ENCODE measurements at regions not wholly inside any gene's neighbourhood (a gene's known extent, or its start where the extent isn't known, plus 50 kb on each side); places are given as distances from the start of the nearest gene placed in this dataset.

DNA sequence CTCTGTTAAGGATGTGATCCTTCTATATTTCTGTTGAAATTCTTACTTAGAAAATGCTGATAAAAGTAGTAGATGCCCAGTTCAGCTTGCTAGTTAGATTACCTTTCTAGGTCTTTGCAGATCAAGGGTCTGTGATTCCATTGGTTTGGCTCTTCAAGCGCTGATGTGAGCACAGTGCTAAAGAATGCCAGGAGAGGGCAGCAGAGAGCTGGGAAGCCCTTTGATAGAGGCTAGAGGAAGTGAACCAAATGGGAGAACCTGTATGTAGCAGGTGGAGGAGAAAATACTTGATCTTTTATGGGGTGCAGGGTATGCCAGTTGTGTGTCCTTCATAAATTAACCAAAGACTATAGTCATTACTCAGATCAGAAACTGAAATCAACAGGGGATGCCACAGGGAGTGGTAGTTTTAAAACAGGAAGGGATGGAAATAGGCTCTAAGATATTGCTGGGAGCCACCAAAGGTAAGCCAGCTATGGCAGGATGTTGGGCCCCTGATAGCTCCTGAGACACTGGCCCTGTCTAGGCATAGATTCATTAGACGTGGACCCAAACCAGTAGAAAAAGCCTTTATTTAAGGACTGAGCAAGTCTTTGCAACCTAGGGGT lies 677.4 kb downstream of the SQOR start:
- Mint-ChIP-seq H3K36me3 (ENCODE audit: low read depth) (no peaks in the 10 kb centered on the region), H3K27me3 (no peaks in the 10 kb centered on the region), H3K27ac (no peak overlapping the region), H3K9me3 (no peaks in the 10 kb centered on the region), H3K4me1 (no peaks in the 10 kb centered on the region), H3K4me3 (no peak overlapping the region)
- peak; percentile 66 for DNase-seq
- peak; percentile 65 for ATAC-seq

DNA sequence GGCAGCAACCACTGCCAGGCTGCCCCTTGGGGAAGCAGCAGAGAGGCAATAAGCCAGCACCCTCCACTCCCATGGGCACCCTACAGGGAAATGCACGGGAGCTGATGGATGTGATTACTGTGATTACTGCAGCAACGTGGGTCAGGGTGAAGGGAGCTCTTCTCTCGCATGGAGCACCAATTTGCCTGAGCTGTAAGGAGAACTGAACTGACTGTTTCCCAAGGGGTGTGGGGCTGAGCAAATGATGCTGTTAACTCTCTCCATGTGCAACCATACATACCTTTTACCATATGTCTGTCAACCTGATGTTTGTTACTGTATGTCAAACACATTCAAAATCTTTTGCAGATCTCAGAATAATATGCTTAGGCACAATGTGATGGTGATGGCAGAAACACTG lies 680.6 kb downstream of the SQOR start:
- no peaks in the 10 kb centered on the region for H3K9me3 Mint-ChIP-seq
- no peaks in the 10 kb centered on the region for H3K36me3 Mint-ChIP-seq (ENCODE audit: low read depth)
- ATAC-seq (no peak), DNase-seq (no peak)
- H3K4me1 Mint-ChIP-seq, result no peaks in the 10 kb centered on the region
- no peak overlapping the region for H3K27ac Mint-ChIP-seq
- no peaks in the 10 kb centered on the region for H3K27me3 Mint-ChIP-seq
- H3K4me3 Mint-ChIP-seq, result no peak overlapping the region

DNA sequence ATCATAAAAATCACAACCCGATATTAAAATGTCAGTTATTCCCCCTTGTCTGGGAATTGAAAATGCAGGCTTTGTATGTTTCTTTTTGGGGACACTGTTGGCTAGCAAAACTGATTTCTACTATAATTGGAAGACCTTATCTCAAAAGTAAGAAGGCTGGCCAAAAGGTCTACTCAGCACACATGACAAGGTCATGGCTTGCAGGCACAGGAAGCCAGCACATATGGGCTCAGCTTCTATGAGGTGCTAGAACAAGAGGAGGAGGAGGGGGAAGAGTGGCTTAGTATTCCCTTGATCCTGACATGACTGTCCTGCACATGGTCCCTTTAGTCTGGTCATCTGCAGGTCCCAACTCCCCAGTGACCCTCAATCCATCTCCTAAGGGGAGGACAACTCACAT lies 681.2 kb downstream of the SQOR start:
- Mint-ChIP-seq H3K27me3 (no peaks in the 10 kb centered on the region), H3K27ac (no peak overlapping the region)
- no peak for ATAC-seq

DNA sequence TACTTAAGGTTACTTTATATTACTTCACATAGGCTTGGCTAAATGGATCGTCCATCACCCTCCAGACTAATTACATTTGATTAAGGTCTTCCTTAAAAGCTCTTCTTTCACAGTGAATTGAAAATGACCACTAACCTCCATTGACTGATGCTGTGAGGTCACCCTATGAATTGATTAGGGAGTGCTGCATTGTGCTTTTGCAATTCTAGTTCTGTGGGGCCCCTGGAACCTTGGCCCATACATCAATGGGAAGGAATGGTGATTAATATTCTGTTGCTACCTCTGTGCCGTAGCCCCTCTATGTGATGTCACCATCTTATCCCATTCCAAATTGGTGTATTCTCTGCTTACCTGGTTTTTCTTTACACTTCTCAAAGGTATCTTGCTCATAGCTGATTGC lies 682.2 kb downstream of the SQOR start:
- ATAC-seq (no peak), DNase-seq (no peak)
- H3K36me3 Mint-ChIP-seq (ENCODE audit: low read depth), result no peaks in the 10 kb centered on the region
- H3K27ac Mint-ChIP-seq, result no peak overlapping the region
- no peaks in the 10 kb centered on the region for H3K27me3 Mint-ChIP-seq
- no peaks in the 10 kb centered on the region for H3K4me1 Mint-ChIP-seq
- H3K4me3 Mint-ChIP-seq, result no peak overlapping the region
- H3K9me3 Mint-ChIP-seq, result no peaks in the 10 kb centered on the region

More for the DNA sequence above, 681.2 kb downstream of the SQOR start:
- H3K4me3 Mint-ChIP-seq, result no peak overlapping the region
- no peaks in the 10 kb centered on the region for H3K9me3 Mint-ChIP-seq
- H3K4me1 Mint-ChIP-seq, result no peaks in the 10 kb centered on the region
- H3K36me3 Mint-ChIP-seq (ENCODE audit: low read depth), result no peaks in the 10 kb centered on the region
- DNase-seq, result no peak

DNA sequence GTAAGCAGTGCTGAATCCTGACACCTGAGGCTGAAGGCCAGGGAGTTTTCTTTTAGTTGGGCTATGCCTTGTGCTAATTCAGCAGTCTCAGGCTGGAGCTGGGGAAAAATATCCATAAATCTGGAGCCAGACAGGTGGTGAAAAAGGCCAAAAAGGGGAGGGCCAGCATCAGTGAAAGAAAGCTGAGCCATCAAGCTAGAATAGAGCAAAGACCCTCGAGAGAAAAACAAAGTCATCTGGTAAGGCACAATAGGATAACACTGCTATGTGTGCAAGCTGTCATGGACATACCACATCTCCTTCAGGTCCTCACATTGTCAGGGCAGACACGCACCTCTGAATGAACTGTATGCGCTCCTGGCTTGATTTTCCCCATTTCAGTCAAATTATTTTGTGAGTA lies 687.9 kb downstream of the SQOR start:
- no peak overlapping the region for H3K27ac Mint-ChIP-seq
- no peaks in the 10 kb centered on the region for H3K27me3 Mint-ChIP-seq
- H3K4me1 Mint-ChIP-seq, result no peaks in the 10 kb centered on the region
- no peaks in the 10 kb centered on the region for H3K36me3 Mint-ChIP-seq (ENCODE audit: low read depth)
- no peak overlapping the region for H3K4me3 Mint-ChIP-seq
- H3K9me3 Mint-ChIP-seq, result no peaks in the 10 kb centered on the region
- ATAC-seq (no peak), DNase-seq (no peak)

DNA sequence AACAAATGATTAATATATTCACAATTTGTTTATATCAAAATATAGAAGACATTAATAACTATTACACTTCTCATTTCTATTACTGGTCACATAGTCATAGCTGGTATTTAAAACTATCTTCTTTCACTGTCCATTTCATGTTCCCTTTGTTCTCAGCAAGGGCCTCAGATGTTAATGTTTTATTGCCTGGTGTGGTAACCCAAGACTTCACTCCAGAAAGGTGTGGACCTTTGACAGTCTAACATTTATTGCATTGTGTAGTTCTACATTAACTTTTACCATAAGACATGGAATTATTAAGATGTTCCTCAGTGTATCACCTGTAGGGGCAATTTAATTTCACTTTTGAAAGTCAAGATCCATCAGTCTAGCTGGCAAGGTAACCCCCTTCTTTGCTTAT lies 691.3 kb downstream of the SQOR start:
- DNase-seq, result no peak
- H3K4me3 Mint-ChIP-seq, result no peak overlapping the region
- no peaks in the 10 kb centered on the region for H3K36me3 Mint-ChIP-seq (ENCODE audit: low read depth)
- H3K9me3 Mint-ChIP-seq, result no peaks in the 10 kb centered on the region
- ATAC-seq, result no peak
- peaks cover 3% of the 10 kb centered on the region for H3K27me3 Mint-ChIP-seq
- H3K27ac Mint-ChIP-seq, result no peak overlapping the region
- no peaks in the 10 kb centered on the region for H3K4me1 Mint-ChIP-seq

DNA sequence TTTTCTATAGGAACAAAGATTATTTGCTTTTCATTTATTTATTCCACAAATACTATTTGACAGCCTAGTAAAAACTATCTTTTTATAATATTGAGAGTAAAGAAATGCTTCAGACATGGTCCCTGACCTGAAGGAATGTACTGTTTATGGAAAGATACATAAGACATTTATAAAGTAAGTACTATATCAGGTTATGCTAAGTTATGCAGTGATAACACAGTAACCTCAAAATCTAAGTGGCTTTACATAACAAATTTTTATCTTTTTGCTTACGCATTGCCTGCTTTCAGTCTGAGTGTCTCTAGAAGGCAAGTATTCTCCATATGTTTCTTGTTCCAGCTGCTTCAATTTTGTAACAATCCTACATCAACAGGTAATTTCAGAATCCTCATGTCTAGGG lies 694.0 kb downstream of the SQOR start:
- ATAC-seq, result no peak
- Mint-ChIP-seq H3K27me3 (peaks cover 4% of the 10 kb centered on the region), H3K27ac (no peak overlapping the region), H3K4me3 (no peak overlapping the region), H3K9me3 (no peaks in the 10 kb centered on the region), H3K4me1 (no peaks in the 10 kb centered on the region), H3K36me3 (ENCODE audit: low read depth) (no peaks in the 10 kb centered on the region)
- no peak for DNase-seq

DNA sequence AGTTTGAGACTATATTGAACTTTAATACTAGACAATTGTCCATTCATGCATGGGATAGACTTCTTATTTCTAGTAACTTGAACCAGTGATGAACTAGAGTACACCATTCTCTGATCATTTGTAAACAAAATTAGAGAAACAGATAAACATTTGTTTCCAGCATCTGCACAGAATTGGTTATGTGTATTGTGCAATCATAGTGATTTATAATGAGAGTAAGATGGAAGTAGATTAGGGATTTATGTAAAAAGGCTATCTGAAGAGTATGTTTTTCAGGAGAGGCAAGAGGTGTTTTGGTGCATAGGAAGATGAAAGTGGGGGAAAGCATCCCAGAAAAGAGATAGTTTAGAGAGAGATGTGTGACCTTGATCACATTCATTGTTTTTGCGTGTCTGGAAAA lies 695.0 kb downstream of the SQOR start:
- Mint-ChIP-seq H3K9me3 (no peaks in the 10 kb centered on the region), H3K36me3 (ENCODE audit: low read depth) (no peaks in the 10 kb centered on the region), H3K4me3 (no peak overlapping the region), H3K27ac (no peak overlapping the region), H3K27me3 (peaks cover 4% of the 10 kb centered on the region), H3K4me1 (no peaks in the 10 kb centered on the region)
- DNase-seq (no peak), ATAC-seq (no peak)

DNA sequence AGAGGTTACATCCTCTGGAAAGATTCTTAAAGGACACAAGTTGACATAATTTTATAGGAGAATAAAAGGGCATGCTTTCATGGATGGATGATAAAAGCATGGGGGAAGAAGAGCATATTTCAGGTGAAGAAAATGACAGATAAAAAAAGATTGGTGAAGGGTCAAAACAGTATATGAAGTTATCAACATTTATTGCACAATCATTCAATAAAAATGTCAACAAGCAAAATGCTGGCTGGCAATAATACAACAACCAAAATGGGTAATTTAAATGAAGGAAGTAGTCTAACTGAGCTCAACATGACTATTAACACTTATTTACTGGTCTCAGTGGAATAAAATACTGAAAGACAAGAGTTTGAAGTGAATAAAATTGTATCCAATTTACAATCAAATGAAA lies 696.7 kb downstream of the SQOR start:
- H3K4me3 Mint-ChIP-seq, result no peak overlapping the region
- no peak for ATAC-seq

DNA sequence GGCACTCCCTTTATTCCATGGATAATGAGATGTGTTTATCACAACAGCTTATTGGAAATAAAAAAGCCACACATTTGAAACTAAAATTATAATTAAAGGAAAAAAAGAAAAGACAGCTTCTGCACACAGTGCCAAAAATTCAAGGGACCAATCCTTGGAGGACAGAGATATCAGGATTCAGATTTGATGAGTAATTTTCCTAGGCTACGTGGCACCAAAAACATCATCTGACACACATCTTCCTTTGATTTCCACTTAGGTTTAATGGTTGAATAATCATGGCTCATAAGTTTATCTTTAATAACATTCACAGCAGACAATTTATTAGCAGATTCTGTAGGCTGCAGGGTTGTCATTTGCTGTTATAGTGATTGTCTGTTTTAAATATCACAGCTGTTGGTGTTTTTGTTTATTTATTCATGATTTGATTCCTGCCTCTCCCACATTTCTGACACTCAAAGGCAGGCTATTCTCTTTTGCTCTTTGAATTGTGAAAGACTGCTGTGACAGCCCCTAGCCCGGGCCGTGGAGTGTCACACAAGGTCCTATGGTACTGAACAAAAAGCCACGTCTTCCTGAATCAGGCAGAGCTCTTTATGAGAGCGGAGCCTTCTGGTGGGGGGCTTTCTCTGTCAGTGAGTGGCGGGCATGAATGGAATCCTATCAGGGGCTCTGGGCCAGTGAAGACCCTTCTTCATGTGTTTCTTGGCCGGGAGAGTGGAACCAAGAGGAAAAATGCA lies 708.5 kb downstream of the SQOR start:
- Mint-ChIP-seq H3K4me1 (no peaks in the 10 kb centered on the region), H3K4me3 (no peak overlapping the region), H3K27me3 (no peaks in the 10 kb centered on the region), H3K9me3 (peaks cover 7% of the 10 kb centered on the region), H3K36me3 (ENCODE audit: low read depth) (no peaks in the 10 kb centered on the region), H3K27ac (no peak overlapping the region)
- DNase-seq (no peak), ATAC-seq (no peak)

More for the DNA sequence above, 696.7 kb downstream of the SQOR start:
- H3K27me3 Mint-ChIP-seq, result peaks cover 4% of the 10 kb centered on the region
- H3K4me1 Mint-ChIP-seq, result no peaks in the 10 kb centered on the region
- no peak overlapping the region for H3K27ac Mint-ChIP-seq
- no peaks in the 10 kb centered on the region for H3K36me3 Mint-ChIP-seq (ENCODE audit: low read depth)
- no peak for DNase-seq
- H3K9me3 Mint-ChIP-seq, result peaks cover 2% of the 10 kb centered on the region

DNA sequence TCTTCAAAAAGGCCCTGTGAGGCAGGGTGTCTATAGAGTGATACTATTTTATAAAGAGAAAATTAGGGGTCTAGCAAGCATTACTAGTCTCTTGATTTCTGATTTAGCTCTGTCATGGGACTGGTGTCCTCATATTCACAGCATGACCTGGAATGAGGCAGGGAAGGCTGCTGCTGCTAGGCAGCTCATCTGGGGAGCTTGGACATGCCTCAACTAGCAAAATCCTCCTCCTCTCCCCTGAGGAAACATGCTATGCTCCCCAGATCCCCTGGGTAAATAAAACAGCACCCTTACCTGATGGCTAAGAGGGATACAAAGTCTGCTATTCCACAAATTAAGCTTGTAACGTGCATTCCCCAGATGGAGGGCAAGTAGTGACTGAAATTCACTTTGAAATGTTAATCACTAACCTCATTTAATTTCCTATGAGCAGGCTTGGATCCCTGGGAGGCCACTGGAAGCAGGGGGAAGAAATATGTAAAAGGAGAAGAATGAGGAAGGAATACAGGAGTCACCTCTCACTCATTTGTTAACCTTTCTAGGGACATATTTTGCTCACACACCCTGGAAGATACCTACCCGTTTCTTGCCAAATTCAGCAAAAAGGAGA lies 709.4 kb downstream of the SQOR start:
- Mint-ChIP-seq H3K4me1 (no peaks in the 10 kb centered on the region), H3K27ac (no peak overlapping the region), H3K36me3 (ENCODE audit: low read depth) (no peaks in the 10 kb centered on the region), H3K4me3 (no peak overlapping the region), H3K27me3 (no peaks in the 10 kb centered on the region), H3K9me3 (peaks cover 4% of the 10 kb centered on the region)
- ATAC-seq, result no peak
- DNase-seq, result no peak

DNA sequence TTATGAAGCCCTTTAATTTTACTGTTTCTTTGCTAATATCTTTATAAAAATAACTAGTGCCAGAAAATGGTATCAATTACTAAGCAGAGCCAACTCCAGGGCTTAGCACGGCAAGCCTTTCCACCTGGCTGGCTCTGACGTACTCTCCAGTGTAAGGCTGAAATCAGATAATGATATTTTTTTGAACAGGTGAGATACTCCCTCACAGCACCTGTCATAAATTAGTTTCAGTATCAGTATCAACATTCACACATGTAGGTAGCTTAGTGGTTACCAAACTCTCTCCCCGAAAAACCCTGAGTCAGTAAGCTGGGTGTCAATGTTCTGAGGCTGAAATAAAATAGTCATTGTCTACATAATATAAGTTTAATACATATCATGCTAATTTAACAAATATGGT lies 710.1 kb downstream of the SQOR start:
- Mint-ChIP-seq H3K4me1 (no peaks in the 10 kb centered on the region), H3K36me3 (ENCODE audit: low read depth) (no peaks in the 10 kb centered on the region), H3K27me3 (no peaks in the 10 kb centered on the region), H3K4me3 (no peak overlapping the region), H3K27ac (no peak overlapping the region), H3K9me3 (peaks cover 4% of the 10 kb centered on the region)
- ATAC-seq, result no peak
- no peak for DNase-seq

DNA sequence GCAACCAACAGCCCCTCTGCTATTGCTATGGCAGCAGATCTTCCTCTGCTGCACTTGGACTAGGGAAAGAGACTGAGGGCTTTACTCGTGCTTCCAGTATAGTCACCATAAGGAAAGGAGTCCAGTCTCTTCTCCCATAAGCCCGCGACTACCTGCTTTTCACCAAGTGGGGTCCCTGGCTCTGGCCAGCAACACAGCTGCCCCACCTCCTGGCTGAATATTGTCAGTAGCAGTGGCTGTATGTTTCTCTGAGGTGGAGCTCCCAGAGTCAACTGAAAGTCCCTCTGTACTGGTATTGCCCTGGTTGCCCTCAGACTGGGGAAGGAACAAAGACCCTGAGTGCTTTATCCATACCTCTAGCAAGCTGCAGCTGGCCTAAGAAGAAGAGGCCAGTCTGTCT lies 719.6 kb downstream of the SQOR start:
- DNase-seq, result no peak
- H3K4me1 Mint-ChIP-seq, result no peaks in the 10 kb centered on the region
- no peak for ATAC-seq
- H3K27ac Mint-ChIP-seq, result no peak overlapping the region
- H3K36me3 Mint-ChIP-seq (ENCODE audit: low read depth), result no peaks in the 10 kb centered on the region
- no peaks in the 10 kb centered on the region for H3K27me3 Mint-ChIP-seq
- peaks cover 6% of the 10 kb centered on the region for H3K9me3 Mint-ChIP-seq
- H3K4me3 Mint-ChIP-seq, result no peak overlapping the region

DNA sequence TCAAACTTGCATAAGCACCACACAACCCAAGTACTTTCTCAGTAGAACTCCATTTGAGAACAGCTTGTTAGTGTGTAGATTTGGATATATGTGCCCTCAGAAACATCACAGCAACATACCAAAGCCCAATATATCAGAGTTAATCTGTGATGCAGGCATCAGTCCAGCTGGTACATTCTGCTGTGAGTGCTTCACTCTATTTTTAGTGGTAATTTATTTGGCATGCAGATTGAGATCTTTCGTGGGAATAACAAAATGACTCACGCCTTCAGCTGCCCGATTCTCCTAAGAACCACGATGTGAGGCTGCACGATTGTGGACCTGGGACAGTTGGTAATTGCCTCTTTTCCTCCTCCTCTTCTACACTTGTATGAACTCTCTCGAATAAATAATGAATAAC lies 730.7 kb downstream of the SQOR start:
- no peaks in the 10 kb centered on the region for H3K36me3 Mint-ChIP-seq (ENCODE audit: low read depth)
- DNase-seq, result no peak
- no peaks in the 10 kb centered on the region for H3K4me1 Mint-ChIP-seq
- peaks cover 17% of the 10 kb centered on the region for H3K9me3 Mint-ChIP-seq
- no peak overlapping the region for H3K27ac Mint-ChIP-seq
- no peaks in the 10 kb centered on the region for H3K27me3 Mint-ChIP-seq
- no peak for ATAC-seq
- H3K4me3 Mint-ChIP-seq, result no peak overlapping the region

DNA sequence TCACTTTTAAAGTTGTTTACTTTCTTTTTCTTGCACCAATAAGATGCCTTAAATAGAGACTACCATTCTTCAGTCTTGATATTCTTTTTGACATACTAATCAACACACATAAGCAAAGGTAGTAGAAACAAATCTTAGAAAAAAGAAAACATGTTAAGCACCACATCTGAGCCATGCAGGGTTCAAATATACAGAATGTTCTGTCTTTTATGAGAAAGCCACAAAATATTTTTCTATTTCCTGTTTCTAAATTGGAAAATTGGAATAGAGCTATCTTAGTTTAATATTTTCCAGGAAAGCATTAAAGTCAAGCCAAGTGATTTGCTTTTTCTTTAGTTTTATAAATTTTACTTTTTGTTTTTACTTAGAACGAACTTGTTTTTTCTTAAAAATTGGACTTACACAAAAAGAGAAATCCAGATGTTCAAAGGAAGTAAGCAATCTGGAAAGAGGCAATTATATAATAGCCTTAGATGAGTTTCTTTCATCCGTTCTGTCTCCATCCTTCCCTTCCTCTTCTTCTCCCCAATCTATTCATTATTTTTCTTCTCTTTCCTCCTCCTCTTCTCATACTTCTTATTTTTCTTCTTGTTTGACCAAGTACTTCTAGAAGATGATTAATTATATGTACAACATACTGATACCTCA lies 731.7 kb downstream of the SQOR start:
- DNase-seq, result no peak
- no peak overlapping the region for H3K27ac Mint-ChIP-seq
- no peak overlapping the region for H3K4me3 Mint-ChIP-seq
- no peaks in the 10 kb centered on the region for H3K36me3 Mint-ChIP-seq (ENCODE audit: low read depth)
- no peak for ATAC-seq
- peaks cover 22% of the 10 kb centered on the region for H3K9me3 Mint-ChIP-seq
- H3K4me1 Mint-ChIP-seq, result no peaks in the 10 kb centered on the region
- no peaks in the 10 kb centered on the region for H3K27me3 Mint-ChIP-seq

Measured in activated naive CD8-positive, alpha-beta T cell treated with anti-CD3 and anti-CD28 coated beads, Interleukin-2, amount 50 U/mL, for 24 hours (primary cell).